Endothelial cell of umbilical vein (primary cell): ENCODE measurements at regions not wholly inside any gene's neighbourhood (a gene's known extent, or its start where the extent isn't known, plus 50 kb on each side); places are given as distances from the start of the nearest gene placed in this dataset.

Experiments used
- BruUV-seq: library from RNA; stranded (reverse); fragments of 400-500 nt; replicated peaks from 2 replicates; lab custom pipeline; 2021; lab: Mats Ljungman, UMichigan
- CTCF ChIA-PET: fragments of 300-600, 350-600 bp; sonication (Branson Sonifier 250); formaldehyde crosslinking; loops from one replicate; lab custom pipeline; 2021; ENCODE audit warnings: antibody characterized with exemption, inconsistent platforms; lab: Charles Lee
- POLR2A ChIA-PET: fragments of 300-600, 350-600 bp; sonication (Branson Sonifier 250); formaldehyde crosslinking; loops from one replicate; lab custom pipeline; 2021; ENCODE audit warnings: antibody characterized with exemption, inconsistent platforms; lab: Charles Lee
- DNase-seq: peaks from one replicate; pipeline ENCODE4 v3.0.0-alpha.2; 2011; ENCODE audit warnings: low read depth, low spot score
- FAIRE-seq: peaks from 2 replicates; lab custom pipeline; 2011; peaks lifted over from hg19 to GRCh38; lab: Jason Lieb, UNC
- H2AFZ ChIP-seq: 2 replicates; pipeline ENCODE4 v1.6.0; 2012; ENCODE audit warnings: low read depth, low read length, control low read depth, inconsistent platforms
- H3K27ac ChIP-seq: 2 replicates; pipeline ENCODE4 v1.5.1; 2011; ENCODE audit warnings: low read depth, mild to moderate bottlenecking, control low read depth, low read length, moderate library complexity; ENCODE audit not compliant: insufficient read depth
- H3K27me3 ChIP-seq, 2 experiments: 2 replicates each; pipeline versions ENCODE4 v1.6.0 to v1.6.1; 2011; ENCODE audit warnings: low read length in 2 of 2, mixed read lengths in 1 of 2; ENCODE audit not compliant: control insufficient read depth in 2 of 2, insufficient read depth in 2 of 2
- H3K36me3 ChIP-seq, 2 experiments: 2 replicates in 1 of 2; 3 replicates in 1 of 2; pipeline ENCODE4 v1.5.1; 2011; ENCODE audit warnings: low read length in 2 of 2, mild to moderate bottlenecking in 1 of 2, moderate library complexity in 1 of 2; ENCODE audit not compliant: control insufficient read depth in 2 of 2, insufficient read depth in 2 of 2; ENCODE audit errors: extremely low read depth in 1 of 2
- H3K4me1 ChIP-seq: 3 replicates; pipeline ENCODE4 v1.5.1; 2011; ENCODE audit warnings: mild to moderate bottlenecking, low read length; ENCODE audit not compliant: control insufficient read depth, insufficient read depth; ENCODE audit errors: extremely low read depth
- H3K4me2 ChIP-seq: 2 replicates; pipeline ENCODE4 v1.6.1; 2011; ENCODE audit warnings: low read length, control low read depth, mixed read lengths; ENCODE audit not compliant: insufficient read depth
- H3K4me3 ChIP-seq, 3 experiments: fragments of 200-600 bp in 1 of 3; sonication (generic), shearing (Covaris generic) in 1 of 3; replicated peaks in 1 of 3; 2 replicates each; pipeline ENCODE4 v1.5.1; 2011 to 2016; ENCODE audit warnings: control low read depth in 3 of 3, low read length in 3 of 3, mild to moderate bottlenecking in 2 of 3, inconsistent platforms in 1 of 3, low read depth in 1 of 3, moderate library complexity in 1 of 3; ENCODE audit not compliant: insufficient read depth in 1 of 3
- H3K79me2 ChIP-seq: 2 replicates; pipeline ENCODE4 v1.6.0; 2012; ENCODE audit warnings: low read length, inconsistent platforms; ENCODE audit not compliant: control insufficient read depth, insufficient read depth
- H3K9ac ChIP-seq: replicated peaks from 2 replicates; pipeline ENCODE3; 2011; ENCODE audit warnings: low read length, control low read depth; ENCODE audit not compliant: insufficient read depth; ENCODE audit errors: extremely low read depth
- H3K9me1 ChIP-seq: replicated peaks from 3 replicates; pipeline ENCODE4 v1.6.0; 2011; ENCODE audit warnings: mild to moderate bottlenecking, low read length; ENCODE audit not compliant: control insufficient read depth, insufficient read depth; ENCODE audit errors: extremely low read depth
- H3K9me3 ChIP-seq: replicated peaks from 2 replicates; pipeline ENCODE4 v1.5.1; 2012; ENCODE audit warnings: low read length, inconsistent platforms; ENCODE audit not compliant: control insufficient read depth, insufficient read depth
- H4K20me1 ChIP-seq: replicated peaks from 2 replicates; pipeline ENCODE3; 2011; ENCODE audit warnings: mild to moderate bottlenecking, low read length; ENCODE audit not compliant: control insufficient read depth, insufficient read depth; ENCODE audit errors: extremely low read depth
- EZH2 ChIP-seq: IDR thresholded peaks from 2 replicates; pipeline ENCODE4 v1.6.1; 2012; ENCODE audit warnings: borderline replicate concordance, low read depth, mild to moderate bottlenecking, moderate library complexity, low read length, inconsistent platforms; ENCODE audit not compliant: severe bottlenecking
- FOS ChIP-seq: IDR thresholded peaks from 2 replicates; pipeline ENCODE4 v1.6.1; 2011; ENCODE audit warnings: mild to moderate bottlenecking, low read length, moderate library complexity, borderline replicate concordance; ENCODE audit not compliant: insufficient read depth
- GATA2 ChIP-seq: IDR thresholded peaks from 2 replicates; pipeline ENCODE4 v1.7.0; 2011; ENCODE audit warnings: low read depth, mild to moderate bottlenecking, moderate library complexity, mixed read lengths, low read length; ENCODE audit not compliant: insufficient read length, insufficient read depth
- JUN ChIP-seq: IDR thresholded peaks from 2 replicates; pipeline ENCODE4 v1.6.1; 2011; ENCODE audit warnings: borderline replicate concordance, low read depth; ENCODE audit not compliant: insufficient read length, insufficient read depth
- MYC ChIP-seq: IDR thresholded peaks from one replicate; pipeline ENCODE4 v1.6.1; 2011; ENCODE audit warnings: mild to moderate bottlenecking, low read depth, low read length
- POLR2A ChIP-seq: IDR thresholded peaks from 2 replicates; pipeline ENCODE4 v1.6.1; 2012; ENCODE audit warnings: low read depth, mild to moderate bottlenecking, control low read depth, low read length
- POLR2AphosphoS5 ChIP-seq: IDR thresholded peaks from 2 replicates; pipeline ENCODE4 v1.6.1; 2012; ENCODE audit warnings: low read depth, mild to moderate bottlenecking, control low read depth, low read length, moderate library complexity; ENCODE audit not compliant: insufficient read depth
- dilution Hi-C: fragments of 300-500 bp; cut with MboI; formaldehyde crosslinking; loops from one replicate; pipeline ENCODE4 v1.15.0; 2019; ENCODE audit warnings: low sequenced_read_pairs; ENCODE audit not compliant: extremely low pct_ligation_motif_present
- intact Hi-C: fragments of 100-400 bp; cut with micrococcal nuclease; formaldehyde crosslinking; loops from one replicate; pipeline ENCODE4 v1.10.0; 2022
- TF ChIP-seq, protein P1 (sequence below), 2 donors: IDR thresholded peaks; 1 replicate in 1 of 2; 2 replicates in 1 of 2; pipeline ENCODE4 v1.5.1; 2011; ENCODE audit warnings: low read length in 2 of 2, mild to moderate bottlenecking in 2 of 2, moderate library complexity in 2 of 2, control low read depth in 1 of 2, inconsistent platforms in 1 of 2, low read depth in 1 of 2; ENCODE audit not compliant: insufficient read depth in 1 of 2; ENCODE audit errors: extremely low read depth in 1 of 2
- TF ChIP-seq, protein P2 (sequence below): IDR thresholded peaks from 2 replicates; pipeline ENCODE4 v1.6.1; 2011; ENCODE audit not compliant: insufficient read depth, insufficient read length

DNA sequence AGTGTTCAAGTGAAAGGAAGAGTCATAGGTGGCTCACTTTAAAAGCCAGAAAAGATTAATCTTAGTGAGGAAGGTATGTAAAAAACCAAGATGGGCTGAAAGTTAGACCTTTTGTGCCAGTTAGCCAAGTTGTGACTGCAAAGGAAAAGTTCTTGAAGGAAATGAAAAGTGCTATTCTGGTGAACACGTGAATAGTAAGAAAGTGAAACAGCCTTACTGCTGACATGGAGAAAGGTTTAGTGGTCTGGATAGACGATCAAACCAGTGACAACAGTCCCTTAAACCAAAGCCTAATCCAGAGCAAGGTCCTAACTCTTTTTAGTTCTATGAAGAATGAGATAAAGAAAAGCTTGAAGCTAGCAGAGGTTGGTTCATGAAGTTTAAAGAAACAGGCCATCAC lies 106.4 kb downstream of the CTH start:
- H3K9me3 ChIP-seq = no peaks in the 10 kb centered on the region
- H3K79me2 ChIP-seq = no peaks in the 10 kb centered on the region
- no peak for FAIRE-seq
- no peak overlapping the region for H3K9ac ChIP-seq
- no peaks in the 10 kb centered on the region for H3K9me1 ChIP-seq
- H3K4me1 ChIP-seq = no peaks in the 10 kb centered on the region
- no peak overlapping the region for H3K4me3 ChIP-seq
- H3K27ac ChIP-seq = no peak overlapping the region
- ChIA-PET POLR2A (no interaction called here), CTCF (no interaction called here)
- intact Hi-C loops (no loop called here), dilution Hi-C loops (no loop called here)
- no peak overlapping the region for H2AFZ ChIP-seq
- no TSS peak for BruUV-seq
- no peaks in the 10 kb centered on the region for H4K20me1 ChIP-seq
- DNase-seq = no peak
- H3K27me3 ChIP-seq = no peaks in the 10 kb centered on the region
- H3K4me2 ChIP-seq = no peak overlapping the region
- no peaks in the 10 kb centered on the region for H3K36me3 ChIP-seq
- TF ChIP-seq FOS (no peak), GATA2 (no peak), MYC (no peak), POLR2AphosphoS5 (no peak)
- TF ChIP-seq, protein P1, sequence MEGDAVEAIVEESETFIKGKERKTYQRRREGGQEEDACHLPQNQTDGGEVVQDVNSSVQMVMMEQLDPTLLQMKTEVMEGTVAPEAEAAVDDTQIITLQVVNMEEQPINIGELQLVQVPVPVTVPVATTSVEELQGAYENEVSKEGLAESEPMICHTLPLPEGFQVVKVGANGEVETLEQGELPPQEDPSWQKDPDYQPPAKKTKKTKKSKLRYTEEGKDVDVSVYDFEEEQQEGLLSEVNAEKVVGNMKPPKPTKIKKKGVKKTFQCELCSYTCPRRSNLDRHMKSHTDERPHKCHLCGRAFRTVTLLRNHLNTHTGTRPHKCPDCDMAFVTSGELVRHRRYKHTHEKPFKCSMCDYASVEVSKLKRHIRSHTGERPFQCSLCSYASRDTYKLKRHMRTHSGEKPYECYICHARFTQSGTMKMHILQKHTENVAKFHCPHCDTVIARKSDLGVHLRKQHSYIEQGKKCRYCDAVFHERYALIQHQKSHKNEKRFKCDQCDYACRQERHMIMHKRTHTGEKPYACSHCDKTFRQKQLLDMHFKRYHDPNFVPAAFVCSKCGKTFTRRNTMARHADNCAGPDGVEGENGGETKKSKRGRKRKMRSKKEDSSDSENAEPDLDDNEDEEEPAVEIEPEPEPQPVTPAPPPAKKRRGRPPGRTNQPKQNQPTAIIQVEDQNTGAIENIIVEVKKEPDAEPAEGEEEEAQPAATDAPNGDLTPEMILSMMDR (IDR thresholded peaks at IDR 0.05; ENCODE audit: extremely low read depth in 1 of 2, insufficient read depth in 1 of 2, low read depth in 1 of 2, low read length in 2 of 2) = no peak

DNA sequence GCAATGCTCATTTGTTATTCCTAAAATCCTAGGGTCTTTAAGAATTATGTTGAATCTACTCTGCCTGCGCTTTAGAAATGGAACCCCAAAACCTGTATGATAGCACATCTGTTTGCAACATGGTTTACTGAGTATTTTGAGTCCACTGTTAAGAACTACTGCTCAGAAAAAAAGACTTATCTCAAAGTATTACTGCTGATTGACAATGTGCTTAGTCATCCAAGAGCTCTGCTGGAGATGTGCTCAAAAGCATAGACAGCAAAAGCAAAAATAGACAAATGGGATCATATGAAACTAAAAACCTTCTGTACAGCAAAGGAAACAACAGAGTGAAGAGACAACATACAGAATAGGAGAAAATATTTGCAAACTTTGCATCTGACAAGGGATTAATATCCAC lies 107.0 kb downstream of the CTH start:
- Histone ChIP-seq H2AFZ (no peak overlapping the region), H3K27ac (no peak overlapping the region), H3K4me1 (no peaks in the 10 kb centered on the region), H3K9ac (no peak overlapping the region), H3K4me2 (no peak overlapping the region), H3K9me3 (no peaks in the 10 kb centered on the region), H3K36me3 (no peaks in the 10 kb centered on the region), H3K4me3 (no peak overlapping the region), H4K20me1 (no peaks in the 10 kb centered on the region), H3K9me1 (no peaks in the 10 kb centered on the region), H3K27me3 (no peaks in the 10 kb centered on the region), H3K79me2 (no peaks in the 10 kb centered on the region)
- intact Hi-C loops = no loop called here
- ChIA-PET POLR2A (no interaction called here), CTCF (interaction anchor here (1.0 kb wide), 1 partner anchor 12 kb away, joined by 4 read pairs; no protein-coding TSS in a partner anchor)
- DNase-seq (no peak), FAIRE-seq (no peak)
- dilution Hi-C loops = no loop called here
- BruUV-seq = no TSS peak
- TF ChIP-seq GATA2 = no peak
- no peak for TF ChIP-seq EZH2
- TF ChIP-seq JUN = no peak
- TF ChIP-seq FOS = no peak
- TF ChIP-seq MYC = no peak
- TF ChIP-seq, protein P2, sequence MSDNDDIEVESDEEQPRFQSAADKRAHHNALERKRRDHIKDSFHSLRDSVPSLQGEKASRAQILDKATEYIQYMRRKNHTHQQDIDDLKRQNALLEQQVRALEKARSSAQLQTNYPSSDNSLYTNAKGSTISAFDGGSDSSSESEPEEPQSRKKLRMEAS = no peak
- TF ChIP-seq POLR2AphosphoS5 = no peak
- no peak for TF ChIP-seq POLR2A
- TF ChIP-seq, protein P1 (IDR thresholded peaks at IDR 0.05; ENCODE audit: extremely low read depth in 1 of 2, insufficient read depth in 1 of 2, low read depth in 1 of 2, low read length in 2 of 2) = no peak
